NB4 (cell line): ENCODE measurements at regions not wholly inside any gene's neighbourhood (a gene's known extent, or its start where the extent isn't known, plus 50 kb on each side); places are given as distances from the start of the nearest gene placed in this dataset.

Experiments used
- DNase-seq: peaks from one replicate; pipeline ENCODE4 v3.0.0; 2010; ENCODE audit warnings: low read depth
- H3K4me3 ChIP-seq: one replicate; pipeline ENCODE4 v1.5.1; 2011; ENCODE audit warnings: mild to moderate bottlenecking, low read depth, low read length, moderate library complexity
- CTCF ChIP-seq: IDR thresholded peaks from one replicate; pipeline ENCODE4 v1.5.1; 2012; ENCODE audit warnings: low read depth, low read length
- MAX ChIP-seq: IDR thresholded peaks from 2 replicates; pipeline ENCODE4 v1.6.1; 2011; ENCODE audit warnings: low read depth, low read length
- MYC ChIP-seq: IDR thresholded peaks from 2 replicates; pipeline ENCODE4 v1.6.1; 2011; ENCODE audit warnings: low read depth, low read length
- POLR2A ChIP-seq: IDR thresholded peaks from 2 replicates; pipeline ENCODE4 v1.6.1; 2011; ENCODE audit warnings: mild to moderate bottlenecking; ENCODE audit not compliant: insufficient read length; ENCODE audit errors: extremely low read depth

DNA sequence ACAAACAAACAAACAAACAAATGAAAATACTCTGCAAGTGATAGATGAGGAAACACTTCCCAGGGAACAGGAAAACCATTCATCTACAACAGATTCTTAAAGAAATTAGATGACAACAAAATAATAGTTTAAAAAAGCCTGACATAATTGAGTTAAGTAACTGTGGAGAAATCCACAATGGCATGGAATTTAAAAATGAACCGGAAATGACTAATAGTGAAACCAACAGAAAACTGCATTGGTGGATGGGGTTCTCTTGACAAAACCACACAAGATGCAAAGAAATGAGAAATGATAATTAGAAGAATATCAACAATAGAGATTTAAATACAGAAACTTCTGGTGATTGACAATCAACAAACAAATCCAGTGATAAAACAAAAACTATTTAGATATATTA, 785.6 kb downstream of the QKI start:
- TF ChIP-seq CTCF = no peak
- no peak for TF ChIP-seq MAX
- TF ChIP-seq MYC = no peak
- no peak for TF ChIP-seq POLR2A
- no peak overlapping the region for H3K4me3 ChIP-seq
- peak; percentile 29 for DNase-seq

DNA sequence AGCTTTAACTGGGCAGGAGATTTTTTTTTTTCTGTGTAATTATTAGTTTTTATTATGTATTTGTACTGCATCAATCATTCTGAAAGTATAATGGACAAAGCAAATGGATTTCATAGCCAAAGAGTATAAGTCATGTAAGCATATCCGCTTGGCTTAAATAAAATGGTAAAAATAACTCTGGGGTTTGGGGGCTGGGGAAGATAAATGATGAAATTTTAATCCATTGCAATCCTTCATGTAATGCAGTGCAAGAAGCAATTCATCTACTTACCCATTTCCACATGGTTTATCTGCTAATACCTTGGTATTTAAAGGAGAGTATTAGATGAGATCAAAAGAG, 781.4 kb downstream of the QKI start:
- H3K4me3 ChIP-seq = no peak overlapping the region
- TF ChIP-seq MYC (no peak), MAX (no peak), POLR2A (no peak)
- no peak for DNase-seq

DNA sequence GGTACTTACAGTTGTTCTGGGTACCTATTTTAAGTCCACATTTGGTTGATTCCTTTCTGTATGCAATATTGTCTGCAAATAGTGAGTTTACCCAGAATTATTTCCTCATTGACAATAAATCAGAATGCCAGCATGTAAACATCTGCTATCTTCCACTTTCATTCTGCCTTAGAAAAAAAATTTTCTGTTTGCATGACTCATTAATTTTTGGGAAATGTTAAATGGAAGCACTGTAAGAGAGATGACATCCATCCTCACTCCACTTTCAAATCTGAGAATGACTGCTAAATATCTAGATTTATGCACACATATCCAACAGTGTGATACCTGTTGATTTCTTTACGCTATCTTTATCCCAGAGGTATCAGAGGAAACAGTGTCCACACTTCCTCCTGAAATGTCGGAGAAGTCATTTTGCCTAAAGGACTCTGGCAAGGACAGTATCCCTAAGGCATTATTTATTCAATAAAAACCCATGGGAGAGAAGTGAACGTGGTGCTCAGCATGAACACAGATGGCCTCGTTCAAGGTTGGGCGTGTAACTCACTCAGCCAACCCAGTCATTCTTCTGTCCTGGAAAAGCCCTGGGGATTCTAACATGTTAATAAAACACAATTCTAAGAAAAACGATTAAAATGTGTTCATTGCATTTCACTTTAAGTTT, 780.9 kb downstream of the QKI start:
- no peak for TF ChIP-seq MYC
- TF ChIP-seq MAX = no peak
- TF ChIP-seq POLR2A = no peak
- no peak for TF ChIP-seq CTCF
- no peak overlapping the region for H3K4me3 ChIP-seq
- no peak for DNase-seq

DNA sequence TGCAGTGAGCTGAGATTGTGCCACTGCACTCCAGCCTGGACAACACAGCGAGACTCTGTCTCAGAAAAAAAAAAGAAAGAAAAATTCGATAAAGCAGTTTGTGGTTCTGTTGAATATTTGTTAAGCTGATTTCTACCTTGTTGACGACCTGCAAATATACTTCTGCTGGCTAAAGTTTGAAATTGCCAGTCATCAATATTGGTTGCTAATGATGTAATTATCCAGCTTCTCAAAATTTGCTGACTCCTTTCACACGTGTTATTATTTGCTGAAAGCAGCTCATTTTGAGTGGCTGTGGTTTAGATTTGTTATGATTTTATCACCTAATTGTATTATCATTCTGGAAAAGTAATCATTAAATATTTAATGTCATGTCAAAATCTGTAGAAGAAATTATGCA, 774.3 kb downstream of the QKI start:
- TF ChIP-seq CTCF (no peak), MYC (no peak), POLR2A (no peak), MAX (no peak)
- H3K4me3 ChIP-seq = no peak overlapping the region

DNA sequence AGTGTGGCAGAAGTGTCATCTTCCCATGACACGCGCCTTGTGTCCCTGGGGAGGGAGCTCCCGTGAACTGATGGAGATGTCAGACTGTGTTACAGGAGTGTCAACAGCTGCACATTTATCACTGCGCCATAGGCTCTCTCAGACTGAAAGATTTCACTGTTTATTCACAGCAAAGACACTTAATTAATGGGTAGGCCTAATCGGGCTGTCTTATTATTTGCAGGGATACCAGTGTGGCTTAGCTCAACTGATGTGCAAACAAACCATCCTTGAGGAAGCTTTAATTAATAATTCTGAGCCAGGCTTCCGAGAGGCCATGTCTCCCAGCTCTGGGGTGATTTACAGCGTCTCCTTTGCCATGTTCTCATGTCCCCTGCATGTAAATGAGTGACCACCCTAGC, 771.0 kb downstream of the QKI start:
- H3K4me3 ChIP-seq = no peak overlapping the region
- no peak for DNase-seq
- TF ChIP-seq MAX (no peak), CTCF (no peak), POLR2A (no peak), MYC (no peak)

More for the DNA sequence above, 774.3 kb downstream of the QKI start:
- DNase-seq = no peak

DNA sequence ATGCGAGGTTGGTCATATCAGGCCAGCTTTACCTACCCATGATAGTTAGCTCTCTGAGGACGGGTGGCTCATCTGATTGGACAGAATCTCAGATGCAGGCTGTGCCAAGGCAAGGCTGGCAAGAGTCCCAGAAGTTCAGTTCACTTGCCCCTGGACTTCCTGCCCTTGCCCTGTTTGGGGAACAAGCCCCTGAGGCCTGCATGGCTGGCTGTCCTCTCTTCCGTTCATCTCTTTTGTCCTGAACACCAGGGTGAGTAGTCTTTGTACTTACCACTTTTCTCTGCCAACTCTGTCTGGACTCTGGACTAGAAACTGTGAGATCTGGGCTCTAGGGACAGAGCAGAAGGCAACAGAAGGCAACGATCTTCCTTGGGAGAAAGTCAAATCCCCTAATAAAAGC, 769.9 kb downstream of the QKI start:
- no peak for DNase-seq
- no peak for TF ChIP-seq CTCF
- no peak for TF ChIP-seq POLR2A
- no peak for TF ChIP-seq MYC
- no peak for TF ChIP-seq MAX
- H3K4me3 ChIP-seq = no peak overlapping the region
